ENCODE measurements at regions not wholly inside any gene's neighbourhood (a gene's known extent, or its start where the extent isn't known, plus 50 kb on each side); places are given as distances from the start of the nearest gene placed in this dataset.
"Not testable (repeated sequence)": the region's sequence is repeated elsewhere in the genome, so short reads cannot be mapped to it uniquely, and the experiment has no call there.

DNA sequence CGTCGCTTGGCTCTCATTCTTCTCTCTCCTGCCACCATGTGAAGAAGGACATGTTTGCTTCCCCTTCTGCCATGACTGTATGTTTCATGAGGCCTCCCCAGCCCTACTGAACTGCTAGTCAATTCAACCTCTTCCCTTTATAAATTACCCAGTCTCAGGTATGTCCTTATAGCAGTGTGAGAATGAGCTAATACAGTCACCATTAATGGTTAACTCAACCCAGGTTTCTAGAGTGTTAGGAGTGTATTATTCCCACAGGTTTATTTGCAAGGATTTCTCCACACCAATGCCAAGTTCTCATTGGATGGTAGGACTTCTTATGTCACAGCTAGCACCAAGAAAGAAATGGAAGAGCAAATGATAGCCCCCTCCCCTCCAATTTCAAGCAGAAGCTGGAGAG is 71.9 kb downstream of the DYNAP start:
- DNase-seq (no peak), ATAC-seq (no peak)
- intact Hi-C loops (cut with DNase I, micrococcal nuclease): no loop called here

DNA sequence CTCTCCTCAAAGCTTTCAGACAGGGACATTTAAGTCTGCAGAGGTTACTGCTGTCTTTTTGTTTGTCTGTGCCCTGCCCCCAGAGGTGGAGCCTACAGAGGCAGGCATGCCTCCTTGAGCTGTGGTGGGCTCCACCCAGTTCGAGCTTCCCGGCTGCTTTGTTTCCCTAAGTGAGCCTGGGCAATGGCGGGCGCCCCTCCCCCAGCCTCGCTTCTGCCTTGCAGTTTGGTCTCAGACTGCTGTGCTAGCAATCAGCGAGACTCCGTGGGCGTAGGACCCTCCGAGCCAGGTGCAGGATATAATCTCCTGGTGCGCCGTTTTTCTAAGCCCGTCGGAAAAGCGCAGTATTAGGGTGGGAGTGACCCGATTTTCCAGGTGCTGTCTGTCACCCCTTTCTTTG is 78.7 kb downstream of the DYNAP start:
- DNase-seq; ATAC-seq; intact Hi-C loops (cut with DNase I, micrococcal nuclease): not testable (repeated sequence)

DNA sequence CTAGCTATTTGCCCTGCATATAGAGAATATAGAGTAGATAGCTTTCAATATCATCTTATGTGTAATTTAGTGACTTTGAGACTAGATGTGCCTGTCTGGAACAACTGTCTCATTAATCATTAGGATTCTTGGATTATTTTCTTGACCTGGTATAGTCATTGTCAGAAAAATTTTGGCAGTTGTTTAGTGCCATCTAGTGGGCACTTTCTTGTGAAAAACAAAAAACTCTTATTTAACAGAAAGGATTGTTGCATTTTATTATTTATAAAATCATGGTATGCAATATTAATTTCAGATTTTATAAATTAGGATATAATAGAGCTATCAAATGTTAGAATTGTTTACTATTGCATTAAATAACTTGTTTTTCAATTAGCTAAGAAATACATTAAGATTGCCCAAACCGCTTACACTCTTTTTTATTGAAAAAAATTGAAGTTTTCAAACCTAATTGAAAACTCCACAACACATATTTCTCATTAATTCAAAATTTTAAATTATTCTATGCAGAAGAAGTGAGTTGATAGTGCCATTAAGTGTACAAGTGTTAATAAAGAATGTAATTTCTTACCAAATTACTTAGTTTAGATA is 80.3 kb downstream of the DYNAP start:
- no peak for DNase-seq
- intact Hi-C loops (cut with DNase I, micrococcal nuclease): no loop called here
- ATAC-seq: no peak

DNA sequence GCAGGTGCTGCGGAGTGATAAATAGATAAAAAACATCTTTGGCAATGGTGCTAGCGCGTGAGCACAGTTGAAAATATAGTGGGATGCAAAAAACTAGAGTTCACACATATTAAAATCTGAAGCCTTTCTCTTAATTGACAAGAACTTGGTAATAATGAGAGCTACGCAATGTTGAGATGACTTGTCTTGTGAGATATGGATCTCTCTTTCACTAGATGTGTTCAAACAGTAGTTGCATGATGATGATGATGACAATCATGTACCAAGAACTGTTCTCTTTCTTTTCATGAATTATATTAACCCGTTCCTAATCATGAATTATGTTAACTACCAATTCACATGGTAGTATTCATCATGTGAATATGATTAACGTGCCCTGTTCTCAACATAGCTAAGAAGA is 81.1 kb downstream of the DYNAP start:
- intact Hi-C loops (cut with DNase I, micrococcal nuclease): no loop called here
- ATAC-seq: no peak

DNA sequence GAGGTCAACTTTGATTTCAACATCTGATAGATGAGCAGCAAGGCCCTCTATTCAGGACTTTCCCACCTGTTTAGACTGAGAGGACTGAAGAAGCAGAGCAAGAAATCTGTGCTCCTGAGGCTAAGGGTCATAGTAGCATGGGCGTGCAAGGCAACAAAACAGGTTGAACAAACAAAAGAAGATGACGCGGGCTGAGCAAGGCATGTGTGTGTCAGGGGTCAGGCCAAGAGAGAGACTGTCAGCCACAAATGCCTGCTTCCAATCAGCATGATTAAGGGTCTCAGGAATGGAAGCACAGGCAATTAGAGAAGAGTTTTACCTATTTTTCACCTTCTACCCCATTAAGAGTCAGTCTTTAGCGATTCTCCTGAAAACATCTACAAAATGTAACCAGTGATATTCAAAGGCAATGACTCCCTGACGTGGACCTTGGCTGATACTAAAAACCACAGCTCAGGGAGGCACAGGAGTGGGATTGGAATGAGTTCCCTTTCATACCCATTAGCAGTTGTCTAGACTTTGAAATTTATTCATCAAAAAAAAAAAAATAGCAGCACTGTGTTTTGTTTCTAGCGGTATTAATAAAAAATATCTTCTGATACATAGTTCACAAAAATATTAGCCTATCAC is 81.9 kb downstream of the DYNAP start:
- intact Hi-C loops (cut with DNase I, micrococcal nuclease): no loop called here
- ATAC-seq (peak; percentile 100), DNase-seq (peak; percentile 44 to 70)

More for the DNA sequence above, 81.1 kb downstream of the DYNAP start:
- no peak for DNase-seq

DNA sequence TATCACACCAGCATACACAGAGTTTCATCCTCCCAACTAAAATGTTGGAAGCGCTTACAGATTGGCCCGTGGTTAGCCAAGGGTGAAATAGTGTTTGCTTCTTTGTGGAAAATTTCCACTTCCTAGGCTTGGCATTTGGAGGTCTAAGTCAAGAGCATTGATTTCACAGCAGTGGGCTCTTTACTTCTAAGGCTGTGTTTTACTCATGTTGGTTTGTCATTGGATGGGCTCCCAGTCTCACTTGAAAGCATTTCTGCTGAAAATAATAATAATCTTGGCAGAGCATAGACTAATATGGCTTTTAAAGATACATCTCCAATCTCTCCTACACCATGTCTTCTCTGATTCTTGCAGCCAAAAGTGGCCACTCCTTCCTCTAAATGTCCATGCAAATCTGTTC is 82.9 kb downstream of the DYNAP start:
- no peak for ATAC-seq
- intact Hi-C loops (cut with DNase I, micrococcal nuclease): no loop called here
- no peak for DNase-seq

DNA sequence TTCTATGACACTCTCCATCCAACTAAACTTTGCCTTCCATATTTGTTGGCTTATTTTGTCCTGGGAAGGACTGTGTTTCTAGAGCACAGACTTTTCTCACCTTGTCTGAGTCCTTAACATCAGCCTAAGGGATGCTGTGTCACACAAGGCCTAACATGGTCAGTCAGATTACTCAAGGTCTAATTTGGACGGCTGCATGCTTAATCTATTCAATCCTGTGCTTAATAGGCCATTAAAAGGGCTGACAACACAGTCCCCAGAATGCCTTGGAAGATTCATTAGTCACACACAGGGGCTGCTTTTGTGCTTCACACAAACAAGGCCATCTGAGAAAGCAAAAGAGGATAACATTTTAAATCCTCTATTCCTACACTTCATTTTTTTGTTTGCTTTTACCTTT is 84.0 kb downstream of the DYNAP start:
- DNase-seq (no peak), ATAC-seq (no peak)
- intact Hi-C loops (cut with DNase I, micrococcal nuclease): loop anchor here in 1 of 2 donors (5.0 kb wide), 1 partner anchor 307 kb away; no protein-coding TSS in a partner anchor

DNA sequence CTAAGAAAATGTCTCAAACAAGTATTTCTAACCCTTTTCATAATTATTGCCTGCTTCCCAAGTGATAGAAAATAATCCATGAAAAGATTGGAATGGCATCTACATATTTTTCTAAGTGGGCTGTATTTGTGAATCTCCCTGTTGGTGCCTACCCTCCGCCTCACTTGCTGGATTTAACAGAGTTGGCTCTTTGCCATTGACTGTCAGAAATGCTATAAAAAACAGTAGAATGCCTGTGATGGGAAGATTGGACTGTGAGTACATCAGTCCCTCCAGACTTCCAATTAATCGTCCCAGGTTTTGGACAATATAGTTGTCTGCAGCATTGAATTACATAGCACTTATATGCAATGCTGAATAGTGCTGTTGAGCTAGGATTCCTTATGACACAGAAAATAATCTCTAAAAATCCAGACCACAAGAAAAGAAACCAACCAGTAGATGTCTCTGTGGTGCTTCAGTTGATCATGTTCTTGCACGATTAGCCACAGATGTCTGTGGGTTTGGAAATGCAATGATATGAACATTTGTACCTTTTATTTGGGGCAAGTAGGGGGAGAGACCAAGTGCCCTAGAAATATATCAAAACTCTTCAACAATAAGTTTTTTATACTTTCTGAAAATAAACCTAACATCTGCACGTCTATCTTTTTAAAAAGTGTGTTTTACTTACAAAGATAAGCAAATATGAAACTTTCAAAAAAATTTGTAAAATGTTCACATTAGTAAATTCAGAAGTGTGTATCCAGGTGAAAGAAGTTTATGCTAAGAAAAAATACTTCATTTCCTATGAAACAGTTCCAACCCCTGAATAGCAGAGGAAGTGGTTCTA is 88.5 kb downstream of the DYNAP start:
- intact Hi-C loops (cut with DNase I, micrococcal nuclease): loop anchor here in 1 of 2 donors (5.0 kb wide), 1 partner anchor 303 kb away; no protein-coding TSS in a partner anchor
- ATAC-seq (peak; percentile 83), DNase-seq (no peak)

DNA sequence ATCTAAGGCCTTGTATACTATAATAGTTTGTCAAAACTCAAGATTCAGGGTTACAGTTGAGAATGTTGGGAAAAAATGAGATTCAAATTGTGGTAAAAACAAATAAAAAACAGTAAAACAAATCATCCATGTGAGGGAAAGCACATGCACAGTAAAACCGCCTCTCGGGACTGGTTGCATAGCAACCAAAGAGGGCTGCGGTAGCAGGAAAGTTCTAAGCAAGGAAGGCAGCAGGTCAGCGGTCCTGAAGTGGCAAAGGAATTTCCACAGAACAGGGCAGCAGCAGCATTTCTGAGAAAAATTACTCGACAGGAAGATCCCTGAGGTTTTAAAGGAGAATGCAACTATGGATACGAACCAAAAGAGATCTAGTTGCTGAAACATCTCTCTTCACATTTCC is 93.7 kb downstream of the DYNAP start:
- no peak for ATAC-seq
- no peak for DNase-seq
- intact Hi-C loops (cut with DNase I, micrococcal nuclease): no loop called here

DNA sequence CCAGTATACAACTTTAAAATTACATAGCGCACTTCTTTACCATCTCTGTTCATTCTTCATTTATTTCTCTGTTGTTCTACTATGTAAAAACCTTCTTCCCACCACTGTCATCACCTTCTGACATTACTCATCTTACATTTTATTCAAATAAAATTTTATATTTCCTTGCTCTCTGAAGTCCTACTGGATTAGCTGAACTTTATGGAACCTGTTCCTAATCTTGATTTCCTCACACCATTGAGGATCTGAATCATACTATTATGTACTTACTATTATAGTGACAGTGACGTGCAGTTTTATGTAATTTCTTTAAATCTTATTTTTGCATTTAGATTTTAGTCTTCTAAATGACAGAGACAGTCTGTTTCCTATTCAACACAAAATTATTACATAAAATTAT is 98.3 kb downstream of the DYNAP start:
- DNase-seq (no peak), ATAC-seq (no peak)
- intact Hi-C loops (cut with DNase I, micrococcal nuclease): no loop called here

DNA sequence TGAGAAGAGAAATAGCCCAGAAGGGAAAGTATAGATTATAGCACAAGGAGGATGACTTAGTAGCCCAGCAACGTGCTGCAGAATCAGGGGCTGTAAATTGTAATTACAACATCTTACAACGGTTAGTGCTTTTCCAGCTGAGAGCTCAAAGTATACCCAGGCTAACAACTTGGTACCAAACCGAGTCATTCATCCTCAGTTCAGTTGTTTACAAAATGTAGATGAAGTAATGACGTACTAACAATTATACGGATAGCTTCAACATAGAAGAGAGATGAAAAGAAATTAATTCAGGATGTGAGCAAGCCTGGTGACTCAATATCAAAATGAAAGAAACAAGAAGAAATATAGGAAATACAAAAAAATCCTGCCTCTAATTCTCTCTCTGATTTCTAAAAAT is 99.2 kb downstream of the DYNAP start:
- DNase-seq (no peak), ATAC-seq (no peak)
- intact Hi-C loops (cut with DNase I, micrococcal nuclease): no loop called here

DNA sequence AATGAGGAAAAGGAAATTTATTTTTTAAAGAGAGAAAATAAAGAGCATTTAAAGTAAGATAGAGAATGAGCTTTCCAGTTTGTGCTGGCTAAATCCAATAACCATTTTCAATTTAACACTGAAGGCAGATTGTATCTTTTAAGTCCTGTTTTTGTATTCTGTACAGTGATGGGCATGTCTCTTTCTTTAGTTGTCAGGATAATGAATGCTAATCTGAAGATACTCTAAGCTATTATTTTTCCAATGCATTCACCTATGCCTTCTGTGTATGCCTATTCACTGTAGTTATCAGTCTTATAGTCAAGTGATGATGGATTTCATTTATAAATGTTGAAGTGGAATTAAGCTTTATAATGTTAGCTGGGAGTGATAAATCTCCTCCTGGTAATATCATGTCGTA is 101.4 kb downstream of the DYNAP start:
- ATAC-seq: no peak
- intact Hi-C loops (cut with DNase I, micrococcal nuclease): no loop called here
- no peak for DNase-seq

DNA sequence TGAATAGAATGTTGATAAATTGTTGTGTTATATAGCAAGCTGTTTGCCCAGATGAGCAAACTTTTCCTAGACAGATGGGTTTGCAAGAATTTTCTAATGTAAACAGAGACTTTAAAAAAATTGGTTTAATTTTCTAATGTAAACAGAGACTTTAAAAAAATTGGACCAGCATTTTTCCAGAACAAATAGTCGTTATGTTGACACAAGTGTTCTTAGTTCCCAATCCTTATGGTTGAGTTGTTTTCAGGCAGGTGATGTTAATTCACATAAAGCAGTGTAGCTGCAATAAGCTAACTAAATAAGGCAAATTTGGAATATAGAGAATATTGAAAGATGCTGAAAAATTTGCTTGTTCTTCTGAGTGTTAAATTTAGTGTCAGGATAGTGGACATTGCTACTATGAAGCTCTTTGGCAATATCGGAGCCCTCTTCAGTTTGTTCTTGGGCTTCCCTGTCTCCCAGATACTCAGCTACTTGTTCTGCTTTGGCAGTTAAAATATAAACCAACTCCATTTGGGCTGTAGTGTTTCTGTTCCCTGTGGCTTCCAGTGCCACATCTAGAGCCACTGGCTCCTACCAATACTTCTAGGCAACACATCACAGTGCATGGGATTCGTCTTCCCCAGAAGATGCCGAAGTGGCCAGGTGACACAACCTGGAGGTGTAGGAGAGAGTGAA is 105.7 kb downstream of the DYNAP start:
- DNase-seq (no peak), ATAC-seq (no peak)
- intact Hi-C loops (cut with DNase I, micrococcal nuclease): no loop called here

DNA sequence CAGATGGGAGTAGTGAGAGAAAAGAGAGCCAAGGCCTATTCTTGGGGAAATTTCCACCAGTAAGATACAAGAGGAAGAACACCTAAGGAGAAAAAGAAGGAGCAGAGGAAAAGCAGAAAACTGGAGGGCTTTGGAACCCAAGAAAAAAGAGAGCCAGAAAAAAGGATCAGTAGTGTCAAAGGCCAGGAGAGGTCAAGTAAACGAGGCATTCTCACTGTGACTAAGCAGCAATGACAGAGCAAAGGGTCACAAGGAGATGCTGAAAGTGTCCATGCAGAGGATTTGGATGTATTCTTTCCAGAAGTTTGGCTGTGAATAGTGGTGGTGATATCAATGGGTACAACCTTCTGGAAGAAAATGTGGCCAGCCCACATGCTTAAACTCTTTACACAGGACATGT is 109.5 kb downstream of the DYNAP start:
- ATAC-seq (no peak), DNase-seq (no peak)
- intact Hi-C loops (cut with DNase I, micrococcal nuclease): no loop called here

DNA sequence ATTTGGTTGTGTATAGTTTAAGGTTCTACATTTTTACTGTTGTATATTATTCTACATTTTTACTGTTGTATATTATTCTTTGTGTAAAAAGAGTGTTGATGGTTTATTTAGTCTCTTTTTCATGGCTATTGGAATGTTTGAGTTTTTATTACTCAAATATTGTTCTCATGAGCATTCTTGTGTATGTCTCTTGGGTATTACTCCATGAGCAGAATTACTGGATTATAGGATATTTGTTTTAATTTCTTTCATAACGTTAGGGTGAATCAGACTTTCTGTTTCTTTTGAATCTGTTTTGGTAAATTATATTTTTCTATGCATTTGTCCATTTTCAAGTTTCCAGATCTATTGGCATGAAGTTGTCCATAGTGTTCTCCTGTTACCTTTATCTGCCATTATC is 111.6 kb downstream of the DYNAP start:
- intact Hi-C loops (cut with DNase I, micrococcal nuclease): no loop called here
- no peak for ATAC-seq

DNA sequence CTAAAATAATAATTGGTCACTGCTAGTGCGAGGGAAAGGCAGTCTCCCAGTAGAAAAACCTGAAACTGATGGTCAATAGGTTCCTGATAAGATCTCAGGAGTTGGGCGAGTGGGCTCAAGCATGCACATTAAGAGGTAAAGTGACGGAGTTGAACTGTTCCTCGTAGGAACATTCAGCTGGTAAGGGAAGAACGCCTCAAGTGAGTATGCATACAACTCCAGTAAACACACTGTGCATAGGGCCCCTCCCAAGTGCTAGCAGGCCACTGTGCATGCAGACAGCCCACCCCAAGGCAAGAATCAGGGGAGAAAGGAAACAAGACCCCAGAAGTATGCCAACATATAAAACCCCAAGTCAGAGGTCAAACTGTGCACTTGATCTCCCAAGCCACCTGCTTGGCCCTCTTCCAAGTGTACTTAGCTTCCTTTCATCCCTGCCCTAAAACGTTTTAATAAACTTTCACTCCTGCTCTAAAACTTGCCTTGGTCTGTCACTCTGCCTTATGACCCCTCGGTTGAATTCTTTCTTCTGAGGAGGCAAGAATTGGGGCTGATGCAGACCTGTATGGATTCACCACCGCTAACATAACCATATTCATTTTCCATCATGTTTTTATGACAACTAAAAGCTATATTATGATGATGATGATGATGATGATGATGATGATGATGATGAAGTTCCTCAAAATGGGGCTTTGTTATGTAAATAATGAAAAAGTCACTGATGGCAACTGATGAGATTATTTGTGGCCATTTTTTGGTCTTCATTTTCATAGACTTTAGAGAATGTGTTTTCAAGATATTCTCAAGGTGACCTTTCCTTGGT is 118.0 kb upstream of the RAB27B start:
- ATAC-seq: peak; percentile 30
- DNase-seq: peak in 1 of 2 donors; percentile 43
- intact Hi-C loops (cut with DNase I, micrococcal nuclease): no loop called here

More for the DNA sequence above, 111.6 kb downstream of the DYNAP start:
- DNase-seq: no peak

DNA sequence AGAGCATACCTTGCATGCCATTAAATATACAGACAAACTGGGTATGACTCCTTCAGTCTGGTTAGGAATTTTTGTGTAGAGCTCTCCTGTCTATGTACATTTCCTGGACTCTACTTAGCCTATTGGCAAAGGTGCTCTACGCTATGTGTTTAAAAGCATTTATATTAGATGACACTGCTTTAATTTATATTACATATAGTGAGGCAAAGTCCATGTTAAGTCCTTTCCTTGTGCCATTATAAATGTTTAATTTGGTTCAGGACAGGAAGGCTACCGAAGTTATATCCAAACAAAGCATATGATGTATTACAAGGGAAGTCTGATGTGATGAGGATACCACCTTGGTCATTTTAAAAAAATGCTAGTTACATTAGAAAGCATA is 117.4 kb upstream of the RAB27B start:
- no peak for DNase-seq
- ATAC-seq: peak; percentile 78
- intact Hi-C loops (cut with DNase I, micrococcal nuclease): no loop called here

DNA sequence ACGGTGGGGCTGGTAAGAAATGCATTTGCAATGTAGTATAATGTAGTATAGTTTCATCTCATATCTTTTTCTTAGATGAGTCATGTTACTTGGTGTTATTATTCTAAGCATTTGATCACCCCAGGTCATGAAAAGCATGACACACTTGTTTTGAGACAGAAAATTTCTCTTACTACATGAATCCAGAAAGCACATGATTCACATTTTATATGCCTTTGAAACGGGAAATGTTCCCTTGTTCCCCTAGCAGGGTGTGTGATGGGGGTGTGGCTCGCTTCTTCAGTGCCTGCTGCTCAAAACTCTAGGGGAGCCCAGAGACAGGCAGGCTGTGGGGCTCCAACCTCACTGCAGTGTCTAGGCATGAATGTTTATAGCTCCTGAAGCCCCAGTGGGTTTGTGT is 116.0 kb upstream of the RAB27B start:
- peak; percentile 48 to 62 for DNase-seq
- intact Hi-C loops (cut with DNase I, micrococcal nuclease): no loop called here
- peak; percentile 71 for ATAC-seq

DNA sequence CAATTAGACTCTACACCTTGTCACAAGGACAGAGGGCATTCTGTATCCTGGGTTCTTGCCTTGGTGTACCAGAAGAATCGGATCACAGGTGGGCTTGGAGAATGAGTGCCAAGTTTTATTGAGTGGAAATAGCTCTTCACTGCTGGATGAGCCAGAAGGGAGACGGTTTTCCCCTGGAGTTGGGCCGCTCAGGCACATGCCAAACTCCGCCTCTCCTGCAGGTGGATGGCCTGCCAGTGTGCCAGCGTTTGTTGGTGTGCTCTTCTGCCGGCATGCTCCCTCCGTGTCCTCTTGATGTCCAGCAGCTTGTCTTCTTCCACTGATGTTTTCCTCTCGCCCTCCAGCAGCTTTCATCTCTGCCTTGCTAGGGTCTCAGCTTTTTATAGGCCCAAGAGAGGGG is 115.5 kb upstream of the RAB27B start:
- ATAC-seq: peak; percentile 61
- DNase-seq: peak; percentile 34 to 50
- intact Hi-C loops (cut with DNase I, micrococcal nuclease): no loop called here
